Naive thymus-derived CD4-positive, alpha-beta T cell (primary cell): ENCODE measurements at regions not wholly inside any gene's neighbourhood (a gene's known extent, or its start where the extent isn't known, plus 50 kb on each side); places are given as distances from the start of the nearest gene placed in this dataset.
A peak's percentile ranks its signal among the peaks of the same experiment; 100 is the strongest.
"Not testable (repeated sequence)": the region's sequence is repeated elsewhere in the genome, so short reads cannot be mapped to it uniquely, and the experiment has no call there.

Experiments
- ATAC-seq: fragments of 150-1000 bp; cut with Tn5 transposase; 2 replicates; pipeline ENCODE4 v1.10.0; 2021; ENCODE audit warnings: mild to moderate bottlenecking, moderate library complexity
- CTCF ChIA-PET: fragments of 350-600 bp; sonication (Branson Sonifier 250); formaldehyde crosslinking; loops from one replicate; lab custom pipeline; 2021; ENCODE audit warnings: antibody characterized with exemption; lab: Charles Lee
- POLR2A ChIA-PET: fragments of 350-600 bp; sonication (Branson Sonifier 250); formaldehyde crosslinking; loops from one replicate; lab custom pipeline; 2021; ENCODE audit warnings: antibody characterized with exemption, inconsistent platforms; lab: Charles Lee
- DNase-seq, 9 donors: peaks; one replicate each; pipeline versions ENCODE4 v3.0.0 to v3.0.0-alpha.2; 2020 to 2022; ENCODE audit warnings: mixed read lengths in 1 of 9
- H3K27ac ChIP-seq: one replicate; pipeline ENCODE4 v1.7.0; 2013; ENCODE audit warnings: mild to moderate bottlenecking, low read depth, low read length, moderate library complexity
- H3K27me3 ChIP-seq, 2 donors: one replicate each; pipeline ENCODE4 v1.7.0; 2013; ENCODE audit warnings: low read length in 2 of 2, mild to moderate bottlenecking in 2 of 2, moderate library complexity in 2 of 2; ENCODE audit not compliant: control insufficient read depth in 2 of 2, insufficient read depth in 2 of 2
- H3K36me3 ChIP-seq, 3 experiments: 1 replicate in 2 of 3; 2 replicates in 1 of 3; pipeline ENCODE4 v1.7.0; 2013; ENCODE audit warnings: low read length in 3 of 3, mild to moderate bottlenecking in 3 of 3, moderate library complexity in 1 of 3; ENCODE audit not compliant: insufficient read depth in 3 of 3, control insufficient read depth in 2 of 3
- H3K4me1 ChIP-seq, 2 donors: one replicate each; pipeline ENCODE4 v1.7.0; 2013; ENCODE audit warnings: low read length in 2 of 2, mild to moderate bottlenecking in 2 of 2, moderate library complexity in 1 of 2; ENCODE audit not compliant: control insufficient read depth in 2 of 2, insufficient read depth in 2 of 2
- H3K4me3 ChIP-seq: 2 replicates; pipeline ENCODE4 v1.7.0; 2013; ENCODE audit warnings: mild to moderate bottlenecking, low read length
- H3K9me3 ChIP-seq, 3 experiments: 1 replicate in 2 of 3; 2 replicates in 1 of 3; pipeline ENCODE4 v1.7.0; 2013; ENCODE audit warnings: low read length in 3 of 3; ENCODE audit not compliant: control insufficient read depth in 2 of 3
- H3K27ac Mint-ChIP-seq, 9 donors: one replicate each; pipeline ENCODE4 v1.8.0; 2020 to 2022; ENCODE audit warnings: mixed read lengths in 9 of 9, mild to moderate bottlenecking in 8 of 9, moderate library complexity in 5 of 9, inconsistent platforms in 2 of 9
- H3K27me3 Mint-ChIP-seq, 5 donors: one replicate each; pipeline ENCODE4 v1.8.0; 2021 to 2022; ENCODE audit warnings: mixed read lengths in 5 of 5, mild to moderate bottlenecking in 1 of 5
- H3K36me3 Mint-ChIP-seq, 5 donors: one replicate each; pipeline ENCODE4 v1.8.0; 2020 to 2022; ENCODE audit warnings: mixed read lengths in 5 of 5, mild to moderate bottlenecking in 3 of 5, inconsistent platforms in 1 of 5
- H3K4me1 Mint-ChIP-seq, 7 donors: one replicate each; pipeline ENCODE4 v1.8.0; 2020 to 2022; ENCODE audit warnings: mixed read lengths in 7 of 7, mild to moderate bottlenecking in 3 of 7, inconsistent platforms in 1 of 7
- H3K4me3 Mint-ChIP-seq, 10 donors: one replicate each; pipeline ENCODE4 v1.8.0; 2020 to 2022; ENCODE audit warnings: mild to moderate bottlenecking in 10 of 10, mixed read lengths in 10 of 10, moderate library complexity in 6 of 10, inconsistent platforms in 2 of 10
- H3K9me3 Mint-ChIP-seq, 11 donors: one replicate each; pipeline ENCODE4 v1.8.0; 2020 to 2022; ENCODE audit warnings: mixed read lengths in 11 of 11, mild to moderate bottlenecking in 4 of 11, inconsistent platforms in 1 of 11, moderate library complexity in 1 of 11
- intact Hi-C, 2 donors: fragments of 100-400 bp; cut with micrococcal nuclease; formaldehyde crosslinking; loops; one replicate each; pipeline ENCODE4 v1.15.1; 2023

DNA sequence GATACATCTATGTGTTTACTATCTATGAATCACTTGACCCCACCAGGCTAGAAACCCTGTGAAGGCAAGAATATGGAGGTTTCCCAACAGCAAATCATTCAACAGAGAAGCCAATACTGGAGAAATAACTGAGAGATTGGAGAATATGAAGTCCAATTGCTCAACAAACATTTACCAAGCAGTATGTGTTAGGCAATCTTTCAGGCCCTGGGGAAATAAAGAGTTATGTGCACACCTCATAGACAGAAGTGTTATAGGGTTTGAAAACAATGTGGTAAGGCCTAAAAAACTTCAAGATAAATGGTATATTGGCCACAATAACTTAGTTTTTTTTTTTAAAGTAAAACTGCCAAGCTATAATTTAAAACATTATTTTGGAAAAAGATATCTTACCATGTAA lies 1245.8 kb downstream of the CDH11 start:
- no peaks in the 10 kb centered on the region for H3K4me1 Mint-ChIP-seq
- Histone ChIP-seq H3K36me3 (no peaks in the 10 kb centered on the region), H3K4me1 (no peaks in the 10 kb centered on the region), H3K27me3 (no peaks in the 10 kb centered on the region), H3K9me3 (no peaks in the 10 kb centered on the region), H3K27ac (no peak overlapping the region), H3K4me3 (no peak overlapping the region)
- intact Hi-C loops, result no loop called here
- DNase-seq (no peak), ATAC-seq (no peak)
- H3K36me3 Mint-ChIP-seq, result no peaks in the 10 kb centered on the region
- ChIA-PET POLR2A (no interaction called here), CTCF (no interaction called here)
- peaks cover 1 to 21% (median 7%) of the 10 kb centered on the region in 11 donors for H3K9me3 Mint-ChIP-seq
- no peaks in the 10 kb centered on the region for H3K27me3 Mint-ChIP-seq
- no peak overlapping the region for H3K4me3 Mint-ChIP-seq
- H3K27ac Mint-ChIP-seq, result no peak overlapping the region

- H3K4me3 Mint-ChIP-seq, H3K27ac ChIP-seq, intact Hi-C loops, H3K36me3 ChIP-seq, H3K27me3 ChIP-seq, H3K4me1 Mint-ChIP-seq, H3K27ac Mint-ChIP-seq, CTCF ChIA-PET, H3K27me3 Mint-ChIP-seq, H3K36me3 Mint-ChIP-seq, H3K4me3 ChIP-seq, ATAC-seq, H3K4me1 ChIP-seq, POLR2A ChIA-PET, DNase-seq: not testable (repeated sequence)
- peaks cover 2 to 26% (median 9%) of the 10 kb centered on the region in 11 donors for H3K9me3 Mint-ChIP-seq
- H3K9me3 ChIP-seq, result peaks cover 0 to 12% (median 0%) of the 10 kb centered on the region in 3 experiments
These were observed 1261.2 kb downstream of the CDH11 start for GRCh38 chr16:63860700-63861099.

DNA sequence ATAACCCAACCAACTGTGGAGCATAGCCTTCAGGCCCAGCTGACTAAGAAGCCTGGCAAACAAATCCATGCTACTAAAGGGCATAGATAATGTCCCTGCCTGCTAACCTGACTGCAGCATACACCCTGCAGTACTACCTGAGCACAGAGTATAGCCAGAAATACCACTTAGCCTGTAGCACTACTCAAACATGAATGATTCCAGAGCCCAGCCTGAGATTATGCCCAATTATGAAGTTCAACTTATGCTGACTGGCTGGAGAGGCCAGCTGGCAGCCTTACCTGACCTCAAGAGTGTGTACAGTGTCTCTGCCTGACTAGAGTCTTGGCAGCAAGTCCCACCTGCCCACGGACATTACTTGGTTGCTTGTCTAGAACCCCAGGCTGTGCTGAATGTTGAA lies 1265.3 kb downstream of the CDH11 start:
- Histone ChIP-seq H3K9me3 (peaks cover 0 to 4% (median 0%) of the 10 kb centered on the region in 3 experiments), H3K36me3 (no peaks in the 10 kb centered on the region), H3K27me3 (no peaks in the 10 kb centered on the region), H3K4me1 (no peaks in the 10 kb centered on the region), H3K27ac (no peak overlapping the region), H3K4me3 (no peak overlapping the region)
- H3K27me3 Mint-ChIP-seq, result no peaks in the 10 kb centered on the region
- ATAC-seq (no peak), DNase-seq (no peak)
- peak overlapping the region in 1 of 9 donors; percentile 13 for H3K27ac Mint-ChIP-seq
- intact Hi-C loops, result no loop called here
- H3K36me3 Mint-ChIP-seq, result no peaks in the 10 kb centered on the region
- no peak overlapping the region for H3K4me3 Mint-ChIP-seq
- peaks cover 0 to 20% (median 0%) of the 10 kb centered on the region in 11 donors for H3K9me3 Mint-ChIP-seq
- ChIA-PET POLR2A (no interaction called here), CTCF (no interaction called here)
- no peaks in the 10 kb centered on the region for H3K4me1 Mint-ChIP-seq

- no peak for DNase-seq
- peaks cover 2 to 21% (median 15%) of the 10 kb centered on the region in 11 donors for H3K9me3 Mint-ChIP-seq
- H3K4me1 Mint-ChIP-seq, result no peaks in the 10 kb centered on the region
- no peaks in the 10 kb centered on the region for H3K27me3 Mint-ChIP-seq
- ChIA-PET CTCF (no interaction called here), POLR2A (no interaction called here)
- no peak overlapping the region for H3K27ac ChIP-seq
- no peaks in the 10 kb centered on the region for H3K9me3 ChIP-seq
- H3K27ac Mint-ChIP-seq, result no peak overlapping the region
- H3K36me3 ChIP-seq, result no peaks in the 10 kb centered on the region
- ATAC-seq, result no peak
- no peak overlapping the region for H3K4me3 ChIP-seq
- H3K27me3 ChIP-seq, result no peaks in the 10 kb centered on the region
- H3K4me1 ChIP-seq, result no peaks in the 10 kb centered on the region
- intact Hi-C loops, result no loop called here
- no peak overlapping the region for H3K4me3 Mint-ChIP-seq
- H3K36me3 Mint-ChIP-seq, result no peaks in the 10 kb centered on the region
These were observed 1270.9 kb downstream of the CDH11 start for GRCh38 chr16:63850979-63851378.

- Mint-ChIP-seq H3K27me3 (no peaks in the 10 kb centered on the region), H3K4me1 (no peaks in the 10 kb centered on the region), H3K27ac (no peak overlapping the region), H3K4me3 (no peak overlapping the region), H3K36me3 (peaks cover 0 to 4% (median 0%) of the 10 kb centered on the region in 5 donors), H3K9me3 (peaks cover 4 to 48% (median 31%) of the 10 kb centered on the region in 11 donors)
- Histone ChIP-seq H3K27ac (no peak overlapping the region), H3K27me3 (no peaks in the 10 kb centered on the region), H3K36me3 (no peaks in the 10 kb centered on the region), H3K4me1 (no peaks in the 10 kb centered on the region), H3K9me3 (no peaks in the 10 kb centered on the region), H3K4me3 (no peak overlapping the region)
- DNase-seq (no peak), ATAC-seq (no peak)
- ChIA-PET CTCF (no interaction called here), POLR2A (no interaction called here)
- intact Hi-C loops, result no loop called here
These were observed 1280.6 kb downstream of the CDH11 start for GRCh38 chr16:63841271-63841670.

- Histone ChIP-seq H3K9me3 (peaks cover 0 to 4% (median 2%) of the 10 kb centered on the region in 3 experiments), H3K4me3 (no peak overlapping the region), H3K4me1 (no peaks in the 10 kb centered on the region), H3K27ac (no peak overlapping the region), H3K27me3 (no peaks in the 10 kb centered on the region), H3K36me3 (no peaks in the 10 kb centered on the region)
- CTCF ChIA-PET, result no interaction called here
- Mint-ChIP-seq H3K4me1 (no peaks in the 10 kb centered on the region), H3K36me3 (no peaks in the 10 kb centered on the region), H3K27ac (no peak overlapping the region), H3K9me3 (peaks cover 5 to 31% (median 13%) of the 10 kb centered on the region in 11 donors), H3K4me3 (no peak overlapping the region), H3K27me3 (no peaks in the 10 kb centered on the region)
- POLR2A ChIA-PET, result no interaction called here
- DNase-seq (no peak), ATAC-seq (no peak)
- intact Hi-C loops, result no loop called here
These were observed 1291.8 kb downstream of the CDH11 start for GRCh38 chr16:63830061-63830460.

DNA sequence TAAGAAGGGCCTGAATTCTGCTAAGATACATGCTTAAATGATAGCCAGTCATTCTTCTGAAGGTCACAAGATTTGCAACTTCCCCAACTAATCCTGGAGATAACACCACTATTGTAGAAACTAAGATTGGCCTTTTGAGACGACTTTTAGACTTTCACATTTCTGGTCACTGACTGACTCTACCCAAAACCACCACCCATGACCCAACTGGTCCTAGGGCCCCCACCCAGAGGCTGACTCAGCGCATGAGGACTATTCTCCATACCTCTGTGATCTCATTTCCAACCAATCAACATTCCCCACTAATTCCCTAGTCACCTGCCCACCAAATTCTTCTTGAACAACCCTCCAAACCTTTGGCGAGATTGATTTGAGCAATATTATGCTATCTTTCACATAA lies 1299.0 kb downstream of the CDH11 start:
- H3K27ac Mint-ChIP-seq, result no peak overlapping the region
- intact Hi-C loops, result no loop called here
- CTCF ChIA-PET, result no interaction called here
- no peaks in the 10 kb centered on the region for H3K27me3 Mint-ChIP-seq
- no peaks in the 10 kb centered on the region for H3K36me3 Mint-ChIP-seq
- POLR2A ChIA-PET, result no interaction called here
- ATAC-seq, result no peak
- DNase-seq, result no peak
- Histone ChIP-seq H3K27ac (no peak overlapping the region), H3K36me3 (no peaks in the 10 kb centered on the region), H3K27me3 (no peaks in the 10 kb centered on the region), H3K4me3 (no peak overlapping the region), H3K4me1 (no peaks in the 10 kb centered on the region), H3K9me3 (peaks cover 0 to 10% (median 3%) of the 10 kb centered on the region in 3 experiments)
- no peaks in the 10 kb centered on the region for H3K4me1 Mint-ChIP-seq
- no peak overlapping the region for H3K4me3 Mint-ChIP-seq
- peaks cover 0 to 37% (median 15%) of the 10 kb centered on the region in 11 donors for H3K9me3 Mint-ChIP-seq
